GM21619 (cell line): ENCODE measurements at regions not wholly inside any gene's neighbourhood (a gene's known extent, or its start where the extent isn't known, plus 50 kb on each side); places are given as distances from the start of the nearest gene placed in this dataset.
"Not testable (repeated sequence)": the region's sequence is repeated elsewhere in the genome, so short reads cannot be mapped to it uniquely, and the experiment has no call there.

Experiments used
- ATAC-seq: cut with Tn5 transposase; IDR thresholded peaks from one replicate; pipeline ENCODE4 v1.9.1; 2021; ENCODE audit not compliant: unreplicated experiment

GRCh38 chr16:29278097-29278871 lies 128.2 kb downstream of the NPIPB11 start:
- not testable (repeated sequence) for ATAC-seq

GRCh38 chr16:29276446-29276845 lies 130.1 kb downstream of the NPIPB11 start:
- ATAC-seq, result not testable (repeated sequence)

DNA sequence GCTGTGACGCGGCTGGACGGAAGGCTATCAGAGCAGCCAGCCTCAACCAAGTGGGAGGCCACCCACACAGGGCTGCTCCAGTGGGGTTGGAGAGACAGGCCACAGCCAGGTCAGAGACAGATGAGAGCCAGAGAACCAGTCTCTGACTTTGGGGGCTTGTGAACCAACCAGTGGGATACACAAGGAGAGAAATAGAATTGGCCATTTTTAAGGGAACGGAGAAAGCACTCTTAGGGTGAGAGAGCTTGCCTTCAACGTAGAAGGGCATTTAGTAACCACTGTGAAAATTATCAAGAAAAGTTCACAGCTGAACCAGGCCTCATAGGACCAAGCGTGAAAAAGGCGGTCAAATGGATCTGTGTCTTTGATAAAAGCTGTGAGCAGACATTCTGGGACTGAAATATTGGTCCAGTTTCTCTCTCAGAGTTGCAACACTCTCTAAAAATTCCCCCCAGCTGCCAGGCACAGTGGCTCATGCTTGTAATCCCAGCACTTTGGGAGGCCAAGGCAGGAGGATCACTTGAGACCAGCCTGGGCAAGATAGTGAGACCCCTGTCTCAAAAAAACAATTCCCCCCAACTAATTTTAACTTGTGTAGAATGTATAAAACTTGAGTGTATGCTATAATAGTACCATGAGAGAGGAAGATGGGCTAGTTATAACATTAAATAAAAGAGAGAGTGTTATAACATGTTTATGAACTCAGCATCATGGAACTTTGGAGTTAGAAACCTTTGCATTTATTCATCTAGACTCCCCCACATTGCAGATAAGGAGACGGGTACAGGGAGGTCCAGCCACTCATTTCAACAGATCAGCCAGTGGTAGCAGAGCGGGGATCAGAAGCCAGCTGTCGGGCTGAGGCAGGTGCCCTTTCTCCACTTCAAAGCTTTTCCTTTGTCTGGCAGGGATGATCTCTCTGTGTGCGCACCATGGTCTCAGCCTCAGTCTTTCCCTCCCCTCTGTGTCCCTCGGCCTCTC lies 132.2 kb downstream of the NPIPB11 start:
- not testable (repeated sequence) for ATAC-seq

DNA sequence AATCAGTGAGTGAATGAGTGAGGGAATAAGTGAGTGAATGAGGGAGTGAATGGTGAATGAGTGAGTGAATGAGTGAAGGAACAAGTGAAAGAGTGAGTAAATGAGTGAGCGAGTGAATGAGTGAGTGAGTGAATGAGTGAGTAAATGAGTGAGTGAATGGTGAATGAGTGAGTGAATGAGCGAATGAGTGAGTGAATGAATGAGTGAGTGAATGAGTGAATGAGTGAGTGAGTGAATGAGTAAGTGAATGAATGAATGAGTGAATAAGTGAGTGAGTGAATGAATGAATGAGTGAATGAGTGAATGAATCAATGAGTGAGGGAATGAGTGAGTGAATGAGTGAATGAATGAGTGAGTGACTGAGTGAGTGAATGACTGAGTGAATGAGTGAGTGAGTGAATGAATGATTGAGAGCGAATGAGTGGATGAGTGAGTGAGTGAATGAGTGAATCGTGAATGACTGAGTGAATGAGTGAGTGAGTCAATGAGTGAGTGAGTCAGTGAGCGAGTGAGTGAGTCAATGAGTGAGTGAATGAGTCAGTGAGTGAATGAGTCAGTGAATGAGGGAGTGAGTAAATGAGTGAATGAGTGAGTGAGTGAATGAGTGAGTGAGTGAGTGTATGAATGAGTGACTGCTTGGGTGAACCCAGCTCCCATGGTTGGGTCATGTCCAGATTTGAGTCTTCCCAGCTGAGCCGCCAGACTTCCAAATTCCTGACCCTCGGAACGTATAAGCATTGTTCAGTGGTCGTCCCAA lies 133.0 kb downstream of the NPIPB11 start:
- not testable (repeated sequence) for ATAC-seq

DNA sequence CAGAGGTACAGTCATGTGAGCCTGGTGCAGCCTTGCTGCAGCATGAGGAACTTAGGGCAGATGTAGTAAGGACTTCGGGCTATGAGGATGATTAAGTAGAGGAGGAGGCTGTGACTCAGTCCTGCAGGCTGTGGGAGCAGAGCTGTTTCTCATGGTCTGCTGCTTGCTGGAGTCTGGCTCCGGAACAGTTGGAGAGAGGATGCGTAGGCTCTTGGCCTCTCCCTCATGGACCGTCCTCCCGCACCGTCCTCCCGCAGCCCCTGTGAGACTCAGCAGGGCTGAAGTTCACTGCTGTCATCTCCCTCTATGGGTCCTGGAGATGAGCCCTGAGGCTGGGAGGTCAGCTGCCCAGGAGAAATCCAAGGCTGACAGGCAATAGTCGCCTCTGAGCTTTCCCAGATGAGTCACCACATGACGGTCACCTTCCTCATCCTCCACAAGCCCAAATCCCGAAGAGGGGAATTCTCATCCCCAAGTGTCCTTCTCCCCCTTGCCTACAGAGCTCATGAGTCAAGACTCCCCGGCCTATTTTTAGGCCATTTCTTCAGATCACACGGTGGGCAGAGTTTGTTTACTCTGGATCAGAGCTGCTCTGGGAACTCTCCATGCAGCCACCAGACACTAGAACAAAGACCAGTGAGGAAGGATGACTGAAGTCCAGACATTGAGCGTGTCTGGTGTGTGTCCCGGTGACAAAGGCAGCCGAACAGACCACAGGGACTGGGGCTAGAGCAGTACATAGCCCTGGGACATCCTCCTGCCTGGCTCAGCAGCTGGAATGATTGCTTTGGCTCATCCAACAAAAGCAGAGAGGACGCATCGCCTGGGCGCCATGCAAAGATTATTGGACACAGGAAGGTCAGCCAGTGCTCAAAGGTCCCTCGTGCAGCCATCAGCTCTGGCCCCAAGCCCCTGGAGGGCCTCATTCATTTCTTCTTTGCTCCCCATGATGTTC lies 134.5 kb downstream of the NPIPB11 start:
- ATAC-seq, result not testable (repeated sequence)

DNA sequence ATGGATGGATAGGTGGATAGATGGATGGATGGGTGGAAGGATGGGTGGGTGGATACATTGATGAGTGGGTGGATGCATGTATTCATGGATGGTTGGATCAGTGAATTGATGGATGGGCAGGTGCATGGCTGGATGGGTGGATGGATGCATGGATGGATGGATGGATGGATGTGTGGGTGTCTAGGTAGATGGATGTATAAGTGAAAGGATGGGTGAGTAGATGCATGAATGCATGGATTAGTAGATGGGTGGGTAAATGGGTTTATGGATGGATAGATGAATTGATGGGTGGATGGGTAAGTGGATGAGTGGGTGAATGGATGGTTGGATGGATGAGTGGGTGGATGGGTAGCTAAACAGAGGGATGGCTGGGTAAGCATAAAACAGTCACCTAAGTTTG lies 135.6 kb downstream of the NPIPB11 start:
- not testable (repeated sequence) for ATAC-seq

DNA sequence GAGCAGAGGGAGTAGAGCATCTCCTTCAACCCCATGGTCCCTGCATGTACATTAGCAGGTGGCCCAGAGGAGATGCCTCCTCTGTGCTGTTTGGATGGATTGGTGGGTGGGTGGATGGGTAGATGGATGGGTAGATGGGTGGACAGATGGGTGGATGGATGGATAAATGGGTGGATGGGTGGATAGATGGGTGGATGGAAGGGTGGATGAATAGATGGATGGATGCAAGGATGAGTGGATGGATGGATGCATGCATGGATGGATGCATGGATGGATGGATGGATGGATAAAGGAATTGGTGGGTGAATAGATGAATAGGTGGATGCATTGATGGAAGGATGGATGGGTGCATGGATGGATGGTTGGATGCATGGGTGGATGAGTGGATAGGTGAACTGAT lies 136.5 kb downstream of the NPIPB11 start:
- ATAC-seq, result not testable (repeated sequence)

DNA sequence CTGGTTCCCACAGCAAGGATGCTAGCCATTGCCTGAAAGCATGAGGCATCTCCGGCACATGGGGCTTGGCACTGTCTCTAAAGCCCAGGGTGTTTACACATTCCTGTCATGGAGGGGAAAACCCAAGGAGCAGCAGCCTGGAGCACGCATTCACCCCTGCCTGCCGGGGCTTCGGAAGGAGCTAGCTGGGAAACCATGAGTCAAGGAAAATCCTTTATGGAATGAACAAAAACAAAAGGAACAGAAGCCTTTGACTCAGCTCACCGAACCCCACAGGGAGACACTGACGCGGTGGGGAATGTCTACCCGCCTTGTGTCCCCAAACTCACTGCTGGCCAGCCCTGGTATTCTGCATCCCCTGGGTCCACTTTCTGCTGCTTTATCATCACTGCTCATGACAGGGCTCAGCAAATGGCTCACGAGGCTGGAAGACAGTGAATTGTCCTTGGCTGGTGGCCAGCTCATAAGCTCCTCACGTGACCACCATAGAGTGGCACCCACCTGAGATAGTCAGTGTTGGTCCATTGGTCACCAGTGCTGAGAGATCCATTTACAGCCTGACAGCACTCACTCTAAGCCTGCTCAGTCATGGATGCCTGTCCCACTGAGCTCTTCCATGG lies 137.2 kb downstream of the NPIPB11 start:
- ATAC-seq, result not testable (repeated sequence)

DNA sequence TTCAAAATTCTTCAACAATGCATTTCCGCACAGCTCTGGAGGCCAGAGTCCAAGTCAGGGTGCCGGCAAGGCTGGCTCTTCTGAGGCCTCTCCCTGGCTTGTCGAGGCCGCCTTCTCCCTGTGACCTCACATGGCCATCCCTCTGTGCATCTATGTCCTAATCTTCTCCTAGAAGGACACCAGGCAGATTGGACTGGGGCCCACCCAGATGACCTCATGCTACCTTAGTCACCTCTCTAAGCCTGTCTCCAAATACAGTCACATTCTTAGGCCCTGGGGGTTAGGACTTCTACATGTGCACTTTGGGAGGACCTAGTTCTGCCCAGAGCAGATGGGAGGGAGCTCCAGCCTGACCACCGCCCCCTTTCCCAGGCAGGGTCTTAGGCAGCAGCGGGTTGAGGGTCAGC lies 137.7 kb downstream of the NPIPB11 start:
- not testable (repeated sequence) for ATAC-seq

DNA sequence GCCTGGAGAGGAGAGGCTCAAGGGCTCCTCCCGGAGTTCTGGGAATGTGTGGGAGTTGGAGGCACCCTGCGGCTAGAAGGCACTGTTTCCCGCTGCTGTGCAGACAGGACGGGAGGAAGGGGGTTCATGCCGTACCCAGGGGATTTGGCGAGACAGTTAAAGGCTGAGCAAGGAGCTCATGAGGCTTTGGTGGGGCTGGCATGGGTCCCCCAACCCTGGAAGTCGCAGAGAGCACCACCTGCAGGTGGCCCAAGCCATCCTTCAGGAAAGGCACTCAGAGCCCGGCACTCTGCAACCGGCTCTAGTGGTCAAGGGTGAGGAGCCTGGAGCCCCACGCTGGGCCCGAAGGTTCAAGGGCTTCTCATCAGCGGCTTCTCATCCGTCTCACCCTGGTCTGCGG lies 138.2 kb downstream of the NPIPB11 start:
- ATAC-seq, result not testable (repeated sequence)

DNA sequence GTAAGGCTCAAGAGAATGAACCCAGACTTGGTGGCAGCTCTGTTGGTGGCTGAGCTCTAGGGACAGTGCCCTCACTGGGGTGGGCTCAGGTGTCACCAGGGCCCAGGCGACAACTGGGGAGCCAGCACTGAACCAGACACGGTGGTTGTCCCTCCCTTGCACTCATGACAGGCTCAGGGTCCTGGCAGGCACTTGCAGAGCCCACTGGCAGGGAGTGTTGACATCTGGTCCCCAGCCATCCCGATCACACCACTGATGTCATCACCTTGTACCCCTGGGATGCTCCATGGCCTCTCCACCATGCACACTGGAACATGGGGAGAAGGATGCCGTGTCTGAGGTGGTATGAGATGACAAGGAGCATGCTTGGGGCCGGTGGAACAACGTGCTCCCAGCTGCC lies 138.6 kb downstream of the NPIPB11 start:
- ATAC-seq, result not testable (repeated sequence)

DNA sequence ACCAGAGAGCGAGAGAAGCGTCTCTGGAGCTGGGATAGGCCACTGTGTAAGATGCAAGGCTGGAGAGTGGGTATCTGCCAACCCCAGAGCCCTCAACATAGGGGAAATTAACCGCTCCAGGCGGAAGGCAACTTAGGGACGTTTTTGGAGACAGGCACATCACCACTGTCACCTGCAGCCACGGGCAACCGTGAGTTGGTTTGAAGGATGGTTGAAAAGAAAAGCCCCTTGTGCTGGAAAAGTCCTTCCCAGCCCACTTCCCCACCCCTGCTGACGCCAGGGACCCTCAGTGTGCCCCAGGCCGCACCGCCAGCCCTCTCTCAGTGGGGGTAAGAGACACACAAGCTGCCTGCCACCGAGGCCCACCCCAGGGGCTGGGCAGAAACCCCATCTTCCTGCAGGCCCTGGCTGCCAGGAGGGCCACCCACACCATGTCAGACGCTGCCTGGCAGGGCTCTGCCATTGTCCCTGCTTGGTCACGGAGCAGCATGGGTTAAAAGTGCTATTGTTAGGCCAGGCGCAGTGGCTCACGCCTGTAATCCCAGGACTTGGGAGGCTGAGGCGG lies 139.4 kb downstream of the NPIPB11 start:
- ATAC-seq, result not testable (repeated sequence)

GRCh38 chr16:29266612-29267011 lies 139.9 kb downstream of the NPIPB11 start:
- not testable (repeated sequence) for ATAC-seq

DNA sequence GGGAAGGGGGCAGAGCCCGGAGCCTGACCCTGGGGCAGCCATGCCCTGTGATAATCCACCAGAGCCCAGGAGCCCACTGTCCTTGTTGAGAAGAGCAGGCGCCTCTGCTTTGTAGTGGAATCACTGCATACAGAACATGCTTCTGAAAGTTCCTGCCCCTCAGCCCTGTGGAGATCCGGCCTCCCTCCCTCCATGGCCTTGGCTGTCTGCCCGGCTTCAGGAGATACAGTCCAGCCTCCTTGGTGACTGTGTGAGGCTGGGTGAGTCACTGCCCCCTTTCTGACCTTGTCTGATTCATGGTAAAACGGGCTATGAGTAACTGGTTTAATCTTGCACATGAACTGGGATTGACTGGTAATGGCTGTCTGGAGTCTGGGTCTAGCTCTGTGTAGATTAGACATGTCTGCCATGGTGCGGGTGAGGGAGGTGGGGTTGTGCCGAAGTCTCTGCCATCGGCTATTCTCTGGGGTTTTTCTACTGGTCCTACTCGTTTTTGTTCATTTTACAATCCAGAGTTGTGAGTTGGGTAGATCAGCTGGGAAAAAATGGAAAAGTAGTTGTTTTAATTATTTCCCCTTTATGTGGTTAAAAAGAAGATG lies 141.2 kb downstream of the NPIPB11 start:
- ATAC-seq, result not testable (repeated sequence)

DNA sequence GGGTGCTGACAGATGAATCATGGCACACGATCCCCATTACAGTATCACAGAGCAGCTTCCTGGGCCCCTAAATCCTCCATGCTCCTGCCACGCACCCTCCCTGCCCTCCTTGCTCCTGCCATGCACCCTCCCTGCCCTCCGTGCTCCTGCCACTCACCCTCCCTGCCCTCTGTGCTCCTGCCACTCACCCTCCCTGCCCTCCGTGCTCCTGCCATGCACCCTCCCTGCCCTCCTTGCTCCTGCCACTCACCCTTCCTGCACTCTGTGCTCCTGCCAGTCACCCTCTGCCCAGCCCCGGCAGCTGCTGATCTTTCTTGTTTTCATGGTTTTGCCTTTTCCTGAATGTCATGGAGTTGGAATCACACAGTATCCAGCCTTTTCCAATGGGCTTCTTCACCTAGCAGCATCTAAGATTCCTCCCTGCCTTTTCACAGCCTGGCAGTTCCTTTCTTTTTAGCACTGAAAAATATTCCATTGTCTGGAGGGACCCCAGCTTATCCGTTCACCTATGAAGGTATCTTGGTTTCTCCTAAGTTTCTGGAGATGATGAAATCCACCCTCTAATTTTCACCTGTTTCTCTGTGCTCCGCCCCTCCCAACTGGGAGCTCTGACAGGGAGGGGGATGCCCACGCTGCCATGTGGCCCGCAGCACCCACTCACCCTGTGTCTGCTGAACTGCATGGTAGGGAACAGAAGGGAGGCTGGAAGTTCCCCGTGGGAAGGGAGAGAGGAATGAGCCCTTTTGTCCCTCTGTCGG lies 142.3 kb downstream of the NPIPB11 start:
- not testable (repeated sequence) for ATAC-seq

DNA sequence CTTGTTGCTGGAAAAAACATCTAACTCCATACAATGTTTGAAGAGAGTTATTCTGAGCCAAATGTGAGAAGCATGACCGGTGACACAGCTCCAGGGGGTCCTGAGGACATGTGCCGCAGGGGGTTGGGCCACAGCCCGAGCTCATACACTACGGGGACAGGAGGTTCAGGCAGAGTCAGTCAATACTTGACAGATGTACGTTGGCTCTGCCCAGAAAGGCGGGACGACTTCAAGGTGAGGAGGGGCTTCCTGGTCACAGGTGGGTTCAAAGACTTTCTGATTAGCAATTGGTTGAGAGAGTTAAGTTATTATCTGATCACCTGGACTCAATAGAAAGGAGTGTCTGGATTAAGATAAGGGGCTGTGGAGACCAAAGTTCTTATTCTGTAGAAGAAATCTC lies 143.8 kb downstream of the NPIPB11 start:
- not testable (repeated sequence) for ATAC-seq

DNA sequence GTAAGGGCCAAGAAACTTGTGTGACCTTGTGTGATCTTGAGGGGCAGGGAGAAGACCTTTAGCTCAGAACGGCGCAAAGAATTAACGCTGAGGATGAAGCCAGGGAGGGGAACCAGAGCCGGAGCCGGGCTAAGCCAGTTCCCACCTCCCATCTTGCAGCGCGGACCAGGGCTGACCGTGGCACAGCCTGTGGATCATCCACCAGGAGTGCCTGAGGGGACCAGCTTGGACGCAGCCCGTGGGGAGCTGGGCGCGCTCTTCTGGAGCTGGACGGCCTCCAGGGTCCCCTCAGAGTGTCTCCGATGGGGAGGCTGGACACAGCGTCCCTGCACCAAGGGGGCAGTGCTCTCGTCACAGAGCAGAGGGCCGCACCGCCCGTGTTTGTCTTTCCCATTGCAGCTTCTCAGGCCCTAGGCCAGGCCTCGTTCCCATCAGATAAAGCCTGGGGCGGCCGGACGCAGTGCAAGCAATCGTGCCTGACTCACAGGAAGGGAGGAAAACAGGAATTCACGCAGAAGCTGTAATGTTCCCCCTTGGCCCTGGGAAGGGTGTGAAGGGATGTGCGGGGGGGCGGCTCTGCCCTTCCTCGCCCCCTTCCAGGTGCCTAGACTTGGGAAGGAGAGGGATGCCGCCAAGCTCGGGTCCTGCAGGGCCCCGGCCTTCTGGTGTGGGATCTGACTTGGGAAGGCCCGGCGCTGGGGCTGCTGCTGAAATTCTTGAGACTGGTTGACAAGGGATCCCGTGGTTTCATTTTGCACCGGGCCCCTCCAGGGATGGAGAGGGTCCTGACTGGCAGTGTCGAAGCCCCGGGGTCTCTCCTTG lies 144.9 kb downstream of the NPIPB11 start:
- not testable (repeated sequence) for ATAC-seq
